Cerebellar cortex (tissue), 1 donor: ENCODE measurements at regions not wholly inside any gene's neighbourhood (a gene's known extent, or its start where the extent isn't known, plus 50 kb on each side); places are given as distances from the start of the nearest gene placed in this dataset.

Experiments
- DNase-seq: peaks from one replicate; pipeline ENCODE4 v3.0.0-alpha.2; 2015; ENCODE audit warnings: low spot score

DNA sequence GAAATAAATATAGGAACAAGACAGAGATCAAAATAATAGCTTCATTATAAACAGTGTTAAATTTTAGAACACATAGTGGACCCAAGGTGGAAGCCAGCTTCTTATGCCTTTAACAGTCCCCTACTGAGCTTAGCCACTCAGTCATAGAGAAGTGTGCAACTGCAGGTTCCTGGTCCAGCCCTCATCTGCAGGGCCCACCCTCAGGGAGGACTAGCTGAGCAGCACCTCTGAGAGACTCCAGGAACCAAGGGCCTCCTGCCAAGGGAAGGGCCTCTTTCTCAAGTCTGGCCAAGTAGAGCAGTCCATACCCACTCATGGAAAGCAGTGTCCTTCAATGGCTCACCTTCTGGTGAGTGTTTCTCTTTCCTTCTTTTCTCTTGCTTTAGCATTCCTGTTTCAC is 173.7 kb upstream of the PRPS1L1 start:
- no peak for DNase-seq

GRCh38 chr7:18202315-18203045 is 174.8 kb upstream of the PRPS1L1 start:
- DNase-seq = no peak

- DNase-seq = no peak
Measured at GRCh38 chr7:18206331-18206730, 178.7 kb upstream of the PRPS1L1 start.

GRCh38 chr7:18208921-18209320 is 181.3 kb upstream of the PRPS1L1 start:
- DNase-seq = no peak

DNA sequence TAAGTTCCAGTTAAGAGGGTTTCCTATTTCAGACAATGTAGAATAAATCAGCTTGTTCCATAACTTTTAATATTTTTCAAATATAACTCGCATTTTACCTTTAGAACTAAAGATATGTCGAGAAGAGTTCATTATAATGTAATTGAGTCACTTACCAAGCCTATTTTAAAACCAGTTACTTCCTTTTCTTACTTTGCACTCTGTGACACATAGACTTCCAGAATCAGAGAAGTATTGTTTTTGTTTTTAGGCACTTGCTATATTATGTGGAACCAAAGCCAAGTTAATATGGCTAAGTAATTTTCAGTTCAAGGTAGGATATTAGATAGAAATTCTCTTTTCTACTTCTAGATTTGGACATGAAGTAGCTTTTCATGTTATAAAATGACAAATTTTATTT is 182.7 kb upstream of the PRPS1L1 start:
- DNase-seq = no peak

GRCh38 chr7:18210788-18211187 is 183.1 kb upstream of the PRPS1L1 start:
- DNase-seq = no peak

DNA sequence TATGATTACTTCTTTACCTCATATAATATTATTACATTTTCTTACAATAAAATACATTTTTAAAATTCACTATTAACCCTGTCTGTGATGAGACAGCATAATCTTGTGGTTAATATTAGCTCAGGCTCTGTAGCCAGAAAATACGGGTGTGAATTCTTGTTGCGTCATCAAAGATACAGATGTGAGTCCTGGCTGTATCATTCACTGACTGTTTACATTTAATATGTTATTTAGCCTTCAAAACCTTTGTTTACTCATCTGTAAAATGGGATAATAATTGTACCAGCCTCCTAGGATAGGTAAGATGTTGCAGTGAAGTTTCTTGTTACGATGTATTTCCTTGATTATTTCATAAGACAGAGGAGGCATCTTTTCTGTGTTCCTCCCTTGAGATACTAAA is 184.7 kb upstream of the PRPS1L1 start:
- DNase-seq = no peak

DNA sequence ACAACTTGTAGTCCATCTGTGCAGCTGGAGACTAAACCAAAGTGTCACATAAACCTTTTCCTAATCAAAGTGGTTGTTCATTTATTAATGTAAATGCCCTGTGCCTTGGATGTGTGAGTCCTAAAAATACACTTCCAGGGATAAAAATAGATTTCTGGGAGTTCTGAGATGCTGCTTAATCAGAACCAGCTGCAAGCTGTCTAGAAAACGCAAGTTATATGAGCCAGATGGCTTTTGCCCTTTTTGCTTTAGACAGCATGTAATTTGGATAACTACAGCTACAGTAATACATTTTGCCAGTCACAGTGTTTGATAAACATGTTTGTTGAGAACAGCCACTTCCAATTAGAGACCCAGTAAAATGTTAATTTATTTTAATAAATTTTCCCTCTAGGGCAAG is 185.1 kb upstream of the PRPS1L1 start:
- no peak for DNase-seq

DNA sequence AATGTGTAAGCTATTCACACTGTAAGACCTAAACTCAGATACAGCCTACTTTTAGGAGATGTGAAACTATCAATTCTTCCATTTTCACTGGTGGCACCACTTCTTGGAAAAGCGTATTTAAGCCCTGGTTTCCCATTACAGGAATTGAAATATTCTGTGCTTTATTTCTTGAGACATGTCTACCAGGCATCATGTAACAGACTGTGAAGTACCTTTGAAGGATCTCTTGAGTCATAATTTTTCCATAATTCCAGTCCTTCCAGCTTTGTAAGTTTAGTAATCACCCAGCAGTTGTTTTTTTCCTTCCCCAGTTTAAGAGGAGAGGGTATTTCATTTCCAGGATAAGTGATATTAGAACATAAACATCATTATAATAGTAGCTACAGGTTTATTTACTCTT is 186.0 kb upstream of the PRPS1L1 start:
- DNase-seq = no peak

DNA sequence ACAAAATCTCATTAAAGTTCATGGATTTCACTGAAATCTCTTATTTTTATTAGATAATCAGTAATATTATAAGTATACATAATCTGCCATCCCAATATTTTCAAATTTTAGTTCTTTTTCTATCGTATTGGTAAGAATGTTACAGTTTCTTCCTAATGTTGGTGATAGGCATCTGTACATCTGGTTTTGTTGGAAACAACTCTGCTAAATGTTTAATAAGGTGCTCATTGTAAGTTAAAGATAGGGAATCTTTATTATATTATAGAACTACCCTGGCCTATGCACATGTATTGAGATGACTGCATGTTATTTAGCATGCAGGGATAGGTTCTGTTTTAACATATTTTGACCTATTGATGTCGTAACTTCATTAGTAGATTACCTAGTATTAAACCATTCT is 188.6 kb upstream of the PRPS1L1 start:
- no peak for DNase-seq

- no peak for DNase-seq
Measured at GRCh38 chr7:18221377-18222293, 194.0 kb upstream of the PRPS1L1 start.

GRCh38 chr7:18222636-18223035 is 195.0 kb upstream of the PRPS1L1 start:
- DNase-seq = no peak

- DNase-seq = no peak
Measured at GRCh38 chr7:18224138-18224537, 196.5 kb upstream of the PRPS1L1 start.

- DNase-seq = no peak
Measured at GRCh38 chr7:18225067-18225466, 197.4 kb upstream of the PRPS1L1 start.

- DNase-seq = no peak
Measured at GRCh38 chr7:18226598-18226997, 199.0 kb upstream of the PRPS1L1 start.

DNA sequence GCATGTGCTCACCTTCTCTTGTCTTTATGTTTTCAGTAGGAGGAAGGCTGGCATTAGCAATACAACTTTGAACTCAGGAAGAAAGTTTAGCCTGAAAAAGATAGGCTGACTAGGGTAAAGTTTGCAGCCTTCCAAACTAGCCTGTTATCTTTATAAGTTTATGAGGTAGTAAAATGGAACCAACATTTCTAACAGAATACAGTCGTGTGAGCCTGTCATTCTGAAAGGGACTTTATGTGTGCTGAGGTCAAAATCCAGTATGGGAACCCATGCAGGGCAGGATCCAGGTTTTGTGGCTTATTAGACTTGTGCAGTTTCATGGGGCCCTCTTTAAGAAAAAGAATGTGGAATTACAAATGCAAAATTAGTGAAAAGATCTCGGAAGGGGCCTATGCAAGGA is 201.0 kb upstream of the PRPS1L1 start:
- DNase-seq = no peak

DNA sequence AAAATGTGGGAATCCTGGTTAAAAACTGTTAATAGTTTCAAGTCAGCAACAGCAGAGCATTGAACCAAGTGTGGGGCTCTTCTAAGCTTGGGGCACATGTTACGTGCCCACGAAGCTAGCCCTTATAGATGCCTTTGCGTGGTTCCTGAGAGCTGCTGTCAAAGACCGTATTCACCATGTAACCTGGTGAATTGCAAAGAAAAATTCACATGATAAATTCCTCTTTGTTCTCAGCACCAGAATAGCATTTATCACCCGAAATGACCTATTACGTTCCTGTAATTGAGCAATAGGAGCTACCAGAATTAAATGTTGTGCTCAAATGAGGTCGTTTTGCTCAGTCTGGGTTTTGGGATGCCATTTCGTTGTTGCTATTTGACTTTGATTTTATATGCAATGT is 202.6 kb upstream of the PRPS1L1 start:
- DNase-seq = no peak

DNA sequence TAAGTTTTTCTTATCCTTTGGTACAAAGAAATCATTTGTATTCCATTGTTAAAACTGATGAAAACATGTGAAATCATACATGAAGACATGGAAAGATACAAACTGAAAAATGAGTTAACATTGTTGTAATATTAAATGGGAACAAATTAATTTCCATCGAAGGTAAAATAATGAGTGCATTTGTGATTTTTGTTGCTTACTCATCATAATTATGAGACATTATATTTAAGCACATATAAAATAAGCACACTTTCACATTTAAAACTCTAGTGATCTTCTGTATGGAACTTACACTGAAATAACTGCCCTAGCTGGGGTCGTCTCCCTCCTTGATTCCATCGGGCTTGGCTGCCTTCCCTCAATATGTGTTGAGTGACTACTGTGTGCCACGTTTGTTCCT is 204.2 kb upstream of the PRPS1L1 start:
- DNase-seq = no peak

DNA sequence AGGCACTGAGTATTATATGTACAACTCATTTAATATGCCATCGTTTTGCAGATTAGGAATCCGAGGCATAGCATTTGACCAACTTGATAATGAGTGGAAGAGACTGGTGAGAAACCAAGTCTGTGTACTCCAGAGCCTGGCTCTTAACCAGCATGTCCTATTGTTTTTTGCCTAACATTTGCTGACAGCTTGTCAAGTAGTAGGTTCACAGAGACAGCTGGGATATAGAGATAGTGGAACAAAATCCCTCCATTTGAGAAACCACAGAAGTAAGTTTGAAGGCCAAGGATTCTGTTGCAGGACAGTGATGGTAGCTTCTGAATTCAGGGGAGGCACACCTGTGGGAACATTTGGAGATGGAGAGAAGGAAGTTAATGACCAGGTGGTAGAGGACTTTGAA is 206.9 kb upstream of the PRPS1L1 start:
- DNase-seq = no peak

DNA sequence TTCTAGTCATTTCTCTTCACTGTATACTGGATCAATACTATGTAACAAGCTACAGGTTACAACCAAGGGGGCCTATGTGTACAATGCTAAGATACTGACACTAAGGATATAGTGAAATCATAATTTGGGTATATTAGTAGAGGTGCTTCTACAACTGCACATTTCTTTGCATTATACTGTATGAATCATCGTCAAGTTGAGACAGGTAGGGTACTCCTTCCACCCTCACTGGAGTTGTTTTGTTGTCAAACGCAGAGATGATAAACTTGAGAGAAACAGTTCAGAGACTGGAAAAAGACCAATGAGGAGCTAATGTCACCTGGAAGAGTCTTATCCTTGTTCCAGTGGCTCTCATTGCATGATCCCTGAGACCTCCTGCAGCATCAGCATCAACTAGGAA is 208.2 kb upstream of the PRPS1L1 start:
- no peak for DNase-seq

DNA sequence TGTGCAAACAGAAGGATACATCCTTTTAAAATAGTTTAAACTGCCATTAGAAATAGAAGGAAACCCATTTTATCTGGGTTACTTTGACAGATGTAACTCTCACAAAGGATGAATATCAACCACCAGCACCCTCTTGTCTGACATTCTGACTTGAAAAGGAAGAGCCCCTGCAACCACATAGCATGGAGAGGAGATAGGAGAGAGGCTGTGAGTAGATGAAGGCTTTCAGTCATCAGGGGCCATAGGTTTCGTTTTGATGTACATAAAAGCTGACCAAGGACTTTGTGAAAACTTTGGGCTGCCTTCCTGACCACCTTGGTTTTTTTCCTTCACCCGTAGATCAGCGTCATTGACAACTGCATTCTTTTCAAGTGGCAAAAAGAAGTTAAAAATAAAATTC is 211.6 kb upstream of the PRPS1L1 start:
- no peak for DNase-seq

- DNase-seq = no peak
Measured at GRCh38 chr7:18241543-18242231, 214.0 kb upstream of the PRPS1L1 start.

- no peak for DNase-seq
Measured at GRCh38 chr7:18243731-18244130, 216.1 kb upstream of the PRPS1L1 start.
